ENCODE measurements at regions not wholly inside any gene's neighbourhood (a gene's known extent, or its start where the extent isn't known, plus 50 kb on each side); places are given as distances from the start of the nearest gene placed in this dataset.

- Histone ChIP-seq H3K36me3 (no peaks in the 10 kb centered on the region), H3K27ac (no peak overlapping the region), H3K4me3 (no peak overlapping the region), H3K27me3 (no peaks in the 10 kb centered on the region), H3K4me1 (no peaks in the 10 kb centered on the region), H3K9me3 (no peaks in the 10 kb centered on the region)
- DNase-seq: no peak
- intact Hi-C loops (cut with DNase I; ENCODE audit: low total_unique reads): no loop called here
- in situ Hi-C loops (cut with MboI; ENCODE audit: low sequenced_read_pairs in 4 of 4): no loop called here
- ATAC-seq: no peak
- no peak for TF ChIP-seq POLR2A (IDR thresholded peaks at IDR 0.05)
- no peak for TF ChIP-seq CTCF (IDR thresholded peaks at IDR 0.05 in 4 of 5, conservative IDR thresholded peaks at IDR 0.05 in 1 of 5)
Measured at GRCh38 chr7:91338226-91339020, 74.2 kb downstream of the FZD1 start.

GRCh38 chr7:91342346-91342745 is 78.1 kb downstream of the FZD1 start:
- Histone ChIP-seq H3K27ac (no peak overlapping the region), H3K9me3 (no peaks in the 10 kb centered on the region), H3K27me3 (no peaks in the 10 kb centered on the region), H3K4me1 (peaks cover 0 to 6% of the 10 kb centered on the region in 2 donors), H3K4me3 (no peak overlapping the region), H3K36me3 (no peaks in the 10 kb centered on the region)
- TF ChIP-seq POLR2A (IDR thresholded peaks at IDR 0.05): no peak
- TF ChIP-seq CTCF (IDR thresholded peaks at IDR 0.05 in 4 of 5, conservative IDR thresholded peaks at IDR 0.05 in 1 of 5): no peak
- intact Hi-C loops (cut with DNase I; ENCODE audit: low total_unique reads) (no loop called here), in situ Hi-C loops (cut with MboI; ENCODE audit: low sequenced_read_pairs in 4 of 4) (no loop called here)
- no peak for DNase-seq
- ATAC-seq: no peak

- Histone ChIP-seq H3K36me3 (no peaks in the 10 kb centered on the region), H3K9me3 (no peaks in the 10 kb centered on the region), H3K4me3 (no peak overlapping the region), H3K27me3 (no peaks in the 10 kb centered on the region), H3K27ac (no peak overlapping the region), H3K4me1 (peaks cover 0 to 7% of the 10 kb centered on the region in 2 donors)
- no peak for ATAC-seq
- intact Hi-C loops (cut with DNase I; ENCODE audit: low total_unique reads): no loop called here
- no peak for TF ChIP-seq CTCF (IDR thresholded peaks at IDR 0.05 in 4 of 5, conservative IDR thresholded peaks at IDR 0.05 in 1 of 5)
- TF ChIP-seq POLR2A (IDR thresholded peaks at IDR 0.05): no peak
- DNase-seq: no peak
- in situ Hi-C loops (cut with MboI; ENCODE audit: low sequenced_read_pairs in 4 of 4): no loop called here
Measured at GRCh38 chr7:91343420-91343960, 79.3 kb downstream of the FZD1 start.

- intact Hi-C loops (cut with DNase I; ENCODE audit: low total_unique reads): no loop called here
- Histone ChIP-seq H3K27ac (no peak overlapping the region), H3K27me3 (no peaks in the 10 kb centered on the region), H3K36me3 (no peaks in the 10 kb centered on the region), H3K4me3 (no peak overlapping the region), H3K9me3 (no peaks in the 10 kb centered on the region), H3K4me1 (peaks cover 0 to 7% of the 10 kb centered on the region in 2 donors)
- no peak for DNase-seq
- TF ChIP-seq POLR2A (IDR thresholded peaks at IDR 0.05): no peak
- no peak for TF ChIP-seq CTCF (IDR thresholded peaks at IDR 0.05 in 4 of 5, conservative IDR thresholded peaks at IDR 0.05 in 1 of 5)
- no peak for ATAC-seq
- in situ Hi-C loops (cut with MboI; ENCODE audit: low sequenced_read_pairs in 4 of 4): no loop called here
Measured at GRCh38 chr7:91343996-91344629, 79.9 kb downstream of the FZD1 start.
